Right lobe of liver (tissue), 6 donors: ENCODE measurements at regions not wholly inside any gene's neighbourhood (a gene's known extent, or its start where the extent isn't known, plus 50 kb on each side); places are given as distances from the start of the nearest gene placed in this dataset.

ENCODE experiments used
- ATAC-seq, 4 donors: fragments of 200-7000 bp; cut with Tn5 transposase; one replicate each; pipeline ENCODE4 v1.9.1; 2020; ENCODE audit warnings: mild to moderate bottlenecking in 4 of 4, moderate library complexity in 4 of 4
- DNase-seq, 3 donors: peaks; one replicate each; pipeline ENCODE4 v3.0.0-alpha.2; 2020
- H3K27ac ChIP-seq, 3 donors: fragments of 200-600 bp; one replicate each; pipeline ENCODE4 v1.8.0; 2022
- H3K27me3 ChIP-seq, 2 donors: fragments of 200-600 bp; one replicate each; pipeline ENCODE4 v1.8.0; 2022
- H3K36me3 ChIP-seq, 4 donors: fragments of 200-600 bp; sonication (generic) in 1 of 4; one replicate each; pipeline versions ENCODE4 v1.5.1 to v1.8.0; 2017 to 2022; ENCODE audit warnings: control low read depth in 1 of 4
- H3K4me1 ChIP-seq, 4 donors: fragments of 200-600 bp; sonication (generic) in 1 of 4; one replicate each; pipeline versions ENCODE4 v1.5.1 to v1.8.0; 2017 to 2022; ENCODE audit warnings: control low read depth in 1 of 4
- H3K4me3 ChIP-seq, 3 donors: fragments of 200-600 bp; one replicate each; pipeline ENCODE4 v1.8.0; 2022
- H3K9me3 ChIP-seq, 4 donors: fragments of 200-600 bp; sonication (generic) in 1 of 4; one replicate each; pipeline versions ENCODE4 v1.5.1 to v1.8.0; 2017 to 2022; ENCODE audit warnings: control low read depth in 1 of 4
- CTCF ChIP-seq, 4 donors: fragments of 200-600 bp in 3 of 4; fragments of 450-650 bp in 1 of 4; IDR thresholded peaks; one replicate each; pipeline versions ENCODE4 v1.5.1 to v1.8.0; 2016 to 2022; ENCODE audit warnings: antibody characterized with exemption in 4 of 4, mild to moderate bottlenecking in 2 of 4
- POLR2A ChIP-seq: fragments of 450-650 bp; IDR thresholded peaks from one replicate; pipeline ENCODE4 v1.6.1; 2017; ENCODE audit warnings: antibody characterized with exemption, mild to moderate bottlenecking
- WGBS: methylation state at CpG from one replicate; pipeline ENCODE4 v1.1.6; 2018; ENCODE audit warnings: low coverage, low lambda C conversion rate; ENCODE audit not compliant: insufficient coverage; ENCODE audit errors: missing lambda C conversion rate; 5-methylcytosine and 5-hydroxymethylcytosine counted together
- intact Hi-C, 2 donors: fragments of 100-400 bp; cut with DNase I; formaldehyde crosslinking; loops; one replicate each; pipeline versions ENCODE4 v1.11.2 to v1.14.1; 2022
- donor health status: DM: no; HTN: yes; CAD: no.
- donor health status: DM: no; HTN: no; CAD: no.
- donor health status: DM: no; HTN: no; CAD: no.
- donor health status: DM: no; HTN: yes; CAD: no.
- donor health status: DM: no; HTN: yes; CAD: no.

GRCh38 chr9:87120610-87121009, 173.3 kb upstream of the GAS1 start:
- WGBS, result 31% methylated on average over 5 of the region's 5 CpGs
- no peak overlapping the region for H3K27ac ChIP-seq

GRCh38 chr9:87122947-87123685, 175.8 kb upstream of the GAS1 start:
- intact Hi-C loops, result no loop called here
- TF ChIP-seq POLR2A, result no peak
- TF ChIP-seq CTCF (IDR thresholded peaks at IDR 0.05), result no peak
- 38% methylated on average over 6 of the region's 6 CpGs for WGBS
- no peak for ATAC-seq
- no peaks in the 10 kb centered on the region for H3K36me3 ChIP-seq
- DNase-seq, result no peak
- no peak overlapping the region for H3K27ac ChIP-seq
- H3K4me1 ChIP-seq, result peaks cover 0 to 17% (median 0%) of the 10 kb centered on the region in 4 donors
- no peaks in the 10 kb centered on the region for H3K9me3 ChIP-seq
- H3K27me3 ChIP-seq, result no peaks in the 10 kb centered on the region
- H3K4me3 ChIP-seq, result no peak overlapping the region

More at GRCh38 chr9:87120610-87121009, 173.3 kb upstream of the GAS1 start:
- H3K36me3 ChIP-seq, result no peaks in the 10 kb centered on the region
- H3K4me3 ChIP-seq, result no peak overlapping the region
- DNase-seq (no peak), ATAC-seq (peak; percentile 29 to 69 (median 58))
- no peak for TF ChIP-seq CTCF (IDR thresholded peaks at IDR 0.05)
- no peak for TF ChIP-seq POLR2A
- H3K9me3 ChIP-seq, result no peaks in the 10 kb centered on the region
- no peaks in the 10 kb centered on the region for H3K27me3 ChIP-seq
- H3K4me1 ChIP-seq, result peaks cover 0 to 17% (median 0%) of the 10 kb centered on the region in 4 donors
- intact Hi-C loops, result no loop called here

- intact Hi-C loops, result no loop called here
- DNase-seq (no peak), ATAC-seq (no peak)
- H3K36me3 ChIP-seq, result no peaks in the 10 kb centered on the region
- no peak overlapping the region for H3K27ac ChIP-seq
- TF ChIP-seq CTCF (IDR thresholded peaks at IDR 0.05) (no peak), POLR2A (no peak)
- H3K27me3 ChIP-seq, result no peaks in the 10 kb centered on the region
- WGBS, result 78% methylated on average over 3 of the region's 3 CpGs
- H3K4me3 ChIP-seq, result no peak overlapping the region
- peaks cover 0 to 17% (median 0%) of the 10 kb centered on the region in 4 donors for H3K4me1 ChIP-seq
- H3K9me3 ChIP-seq, result no peaks in the 10 kb centered on the region
Observed at GRCh38 chr9:87123830-87124229, 176.5 kb upstream of the GAS1 start.

GRCh38 chr9:87125819-87126218, 178.5 kb upstream of the GAS1 start:
- intact Hi-C loops, result no loop called here
- TF ChIP-seq CTCF (IDR thresholded peaks at IDR 0.05), result no peak
- no peaks in the 10 kb centered on the region for H3K27me3 ChIP-seq
- WGBS, result 81% methylated on average over 3 of the region's 3 CpGs
- no peak for ATAC-seq
- H3K27ac ChIP-seq, result no peak overlapping the region
- no peak overlapping the region for H3K4me3 ChIP-seq
- no peaks in the 10 kb centered on the region for H3K36me3 ChIP-seq
- no peak for DNase-seq
- H3K9me3 ChIP-seq, result no peaks in the 10 kb centered on the region
- H3K4me1 ChIP-seq, result peaks cover 0 to 3% (median 0%) of the 10 kb centered on the region in 4 donors
